ELF-1 (cell line): ENCODE measurements at regions not wholly inside any gene's neighbourhood (a gene's known extent, or its start where the extent isn't known, plus 50 kb on each side); places are given as distances from the start of the nearest gene placed in this dataset.
A peak's percentile ranks its signal among the peaks of the same experiment; 100 is the strongest.

Source experiments
- DNase-seq: peaks from one replicate; pipeline ENCODE4 v3.0.0-alpha.2; 2016; ENCODE audit warnings: low read depth, low spot score

DNA sequence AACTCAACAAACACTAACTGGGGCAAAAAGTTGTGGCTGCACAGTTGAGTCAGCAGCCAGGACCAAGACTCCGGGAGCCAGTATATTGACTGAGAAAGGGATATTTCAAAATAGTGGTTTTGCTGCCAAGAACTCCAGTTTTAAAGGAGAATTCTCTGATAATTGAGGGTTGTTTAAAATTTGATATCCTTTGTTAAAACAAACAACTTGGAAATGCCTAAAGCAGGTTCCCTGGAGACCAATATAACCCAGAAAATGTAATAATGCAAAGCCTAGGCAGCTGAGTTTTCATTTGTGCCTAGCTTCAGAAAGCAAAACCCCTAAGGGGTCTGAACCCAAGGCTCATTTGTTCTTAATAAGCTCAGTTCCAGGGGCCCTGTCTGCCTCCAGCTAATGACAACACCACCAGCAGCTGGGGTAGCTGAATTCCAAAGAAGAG, 311.7 kb upstream of the CCDC196 start:
- DNase-seq, result peak; percentile 31

DNA sequence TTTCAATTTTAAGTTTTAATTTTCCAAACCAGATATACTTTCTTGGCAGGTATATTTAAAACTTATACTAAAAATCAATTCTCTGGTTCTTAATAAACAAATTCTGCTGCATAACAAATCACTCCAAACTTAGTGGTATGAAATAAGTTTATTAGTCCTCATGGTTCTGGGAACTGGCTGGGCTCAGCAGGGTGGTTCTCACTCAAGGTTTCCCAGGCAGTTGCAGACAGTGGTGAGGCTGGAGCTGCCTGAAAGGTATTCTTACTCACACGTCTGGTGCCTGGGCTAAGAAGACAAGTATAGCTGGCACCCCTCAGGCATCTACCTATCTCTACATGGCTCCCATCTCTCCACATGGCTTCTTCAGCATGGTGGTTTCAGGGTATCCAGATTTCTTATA, 308.2 kb upstream of the CCDC196 start:
- no peak for DNase-seq

DNA sequence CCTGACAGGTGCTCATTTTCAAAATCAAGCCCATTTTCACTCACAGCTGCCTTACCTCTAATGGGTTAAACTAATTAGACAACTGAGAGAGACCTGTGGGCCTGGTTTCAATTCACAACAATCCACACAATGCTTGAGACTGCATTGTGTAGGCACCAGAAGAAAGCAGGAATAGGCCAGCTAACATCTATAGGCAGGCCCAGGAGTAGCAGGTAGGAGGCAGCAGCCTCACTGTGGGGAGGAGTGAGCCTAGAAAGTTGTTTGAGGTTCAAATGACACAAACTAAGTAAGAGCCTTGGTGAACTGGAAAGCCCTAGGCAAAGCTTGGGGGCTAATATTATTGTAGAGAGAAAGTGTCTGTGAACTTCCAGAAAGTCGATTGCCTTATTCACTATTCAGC, 289.5 kb upstream of the CCDC196 start:
- DNase-seq, result no peak

GRCh38 chr14:66197276-66197675, 288.9 kb upstream of the CCDC196 start:
- no peak for DNase-seq

GRCh38 chr14:66206554-66206953, 279.6 kb upstream of the CCDC196 start:
- no peak for DNase-seq

DNA sequence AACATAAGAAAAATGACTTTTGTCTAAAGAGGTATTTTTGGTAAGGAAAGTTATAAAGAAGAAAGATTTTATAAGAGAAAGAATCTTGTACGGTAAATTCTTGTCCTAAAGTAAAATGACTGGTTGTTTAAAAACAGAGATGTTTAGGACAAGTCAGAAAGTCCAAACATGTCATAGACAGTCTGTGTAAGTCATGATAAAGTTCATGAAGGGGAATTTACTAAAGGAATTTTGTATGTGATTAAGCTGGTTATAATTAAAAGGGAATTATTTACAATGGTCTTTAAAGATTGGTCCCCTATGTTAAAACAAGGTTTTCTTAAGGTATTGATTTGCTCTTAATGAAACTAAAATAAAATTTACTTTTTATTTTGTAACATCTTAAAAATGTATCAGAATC, 269.4 kb upstream of the CCDC196 start:
- DNase-seq, result no peak

GRCh38 chr14:66219886-66220285, 266.3 kb upstream of the CCDC196 start:
- no peak for DNase-seq

DNA sequence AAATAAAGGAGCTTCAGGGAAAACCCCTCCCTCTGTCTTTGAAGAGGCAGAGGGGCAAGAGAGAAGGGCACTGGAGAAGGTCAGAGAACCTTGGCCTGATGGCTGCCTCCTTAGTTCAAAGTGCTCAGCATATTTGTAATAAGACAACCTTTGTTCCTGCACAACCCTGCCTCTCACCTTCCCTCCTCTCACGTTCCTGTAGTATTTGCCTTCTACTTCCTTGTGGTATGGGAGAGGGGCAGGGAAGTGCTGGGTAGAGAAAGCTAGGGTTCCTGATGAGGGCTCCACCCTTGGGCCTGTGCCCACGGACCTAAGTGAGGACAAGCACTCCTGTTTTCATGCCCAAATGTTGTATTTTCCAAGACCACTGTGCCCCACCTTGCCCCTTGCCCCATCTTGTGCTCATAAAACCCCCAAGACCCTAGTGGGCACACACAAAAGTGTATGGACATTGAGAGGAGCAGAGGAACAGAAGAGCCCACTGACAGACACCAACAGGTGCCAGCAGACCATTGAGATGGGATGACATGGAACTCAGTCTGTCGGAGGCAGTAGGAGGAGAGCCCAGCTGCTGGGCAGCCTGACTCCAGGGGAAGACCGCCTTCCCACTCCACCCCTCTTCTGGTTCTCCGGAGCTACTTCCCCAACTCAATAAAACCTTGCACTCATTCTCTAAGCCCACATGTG, 261.5 kb upstream of the CCDC196 start:
- no peak for DNase-seq

DNA sequence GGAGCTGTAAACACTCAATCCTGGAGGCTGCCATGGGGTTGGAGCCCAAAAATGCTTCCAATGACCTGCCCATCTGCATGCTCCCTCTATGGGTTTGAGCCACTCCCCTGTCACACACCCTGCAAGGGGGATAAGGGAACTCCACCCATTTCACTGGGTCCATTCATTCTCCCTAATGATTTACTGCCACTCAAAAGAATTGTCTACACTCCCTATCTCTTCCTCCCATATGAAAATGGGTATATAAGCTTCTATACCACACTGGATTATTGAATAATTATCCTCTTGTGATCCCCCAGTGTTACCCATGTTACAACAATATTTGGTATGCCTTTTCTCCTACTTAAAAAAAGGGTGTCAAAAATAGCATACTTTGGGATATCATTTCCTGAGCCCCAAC, 260.8 kb upstream of the CCDC196 start:
- no peak for DNase-seq

GRCh38 chr14:66228267-66228970, 257.8 kb upstream of the CCDC196 start:
- DNase-seq, result no peak

DNA sequence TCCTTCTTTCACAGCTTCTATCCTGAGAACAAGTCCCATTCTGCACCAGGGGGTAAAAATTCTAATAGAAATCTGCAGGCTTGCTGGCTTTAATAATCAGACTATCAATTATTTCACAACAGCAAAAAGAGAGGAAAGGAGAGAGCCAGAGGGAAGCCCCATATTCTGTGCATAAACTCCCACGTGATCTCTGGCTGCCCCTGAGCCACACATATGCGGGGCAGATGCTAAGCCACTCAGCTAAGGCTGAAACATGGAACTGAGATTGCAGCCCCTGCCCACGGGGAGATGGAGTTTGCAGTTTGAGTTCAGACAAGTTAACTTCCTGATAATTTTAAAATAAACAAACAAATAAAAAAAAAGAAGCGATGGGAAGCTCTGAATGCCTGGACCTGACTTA, 254.4 kb upstream of the CCDC196 start:
- no peak for DNase-seq

- DNase-seq, result no peak
These were observed 252.6 kb upstream of the CCDC196 start for GRCh38 chr14:66233591-66233990.

DNA sequence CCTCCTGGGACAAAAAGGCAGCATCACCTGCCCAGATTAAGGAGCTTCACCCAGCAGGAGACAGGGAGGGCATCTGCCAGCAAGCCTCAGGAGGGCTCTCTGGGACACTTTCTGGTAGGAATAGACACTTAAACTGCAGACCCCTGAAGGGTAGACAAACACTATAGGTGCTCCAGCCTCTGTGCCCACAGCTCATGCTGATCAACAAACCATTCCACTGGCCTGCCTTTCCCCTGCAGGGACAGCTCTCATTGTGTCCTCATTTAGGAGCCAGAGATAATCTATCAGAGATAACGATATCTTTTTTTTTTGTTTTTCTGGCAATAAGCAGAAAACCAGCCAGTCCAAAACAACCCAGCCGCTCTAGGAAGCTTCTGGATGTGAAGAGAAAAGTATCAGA, 251.8 kb upstream of the CCDC196 start:
- no peak for DNase-seq

DNA sequence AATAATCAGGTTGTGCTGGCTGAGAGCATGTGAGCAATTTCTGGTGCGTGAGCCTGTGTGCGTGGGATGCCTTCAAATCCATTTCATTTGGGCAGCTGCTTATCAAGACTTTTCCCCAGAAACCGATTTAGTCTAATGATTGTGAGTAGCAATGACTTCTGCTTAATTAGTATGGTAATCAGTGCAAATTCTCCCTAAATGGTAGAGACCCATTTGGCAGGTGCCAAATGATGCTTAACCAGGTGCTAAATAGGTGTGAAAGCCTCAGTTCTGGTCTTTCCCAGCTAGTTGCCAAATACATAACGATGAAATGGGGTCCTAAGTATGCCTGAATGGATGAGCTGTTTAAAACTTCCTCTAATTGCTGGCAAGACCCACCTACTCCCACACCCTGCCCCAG, 248.4 kb upstream of the CCDC196 start:
- no peak for DNase-seq

DNA sequence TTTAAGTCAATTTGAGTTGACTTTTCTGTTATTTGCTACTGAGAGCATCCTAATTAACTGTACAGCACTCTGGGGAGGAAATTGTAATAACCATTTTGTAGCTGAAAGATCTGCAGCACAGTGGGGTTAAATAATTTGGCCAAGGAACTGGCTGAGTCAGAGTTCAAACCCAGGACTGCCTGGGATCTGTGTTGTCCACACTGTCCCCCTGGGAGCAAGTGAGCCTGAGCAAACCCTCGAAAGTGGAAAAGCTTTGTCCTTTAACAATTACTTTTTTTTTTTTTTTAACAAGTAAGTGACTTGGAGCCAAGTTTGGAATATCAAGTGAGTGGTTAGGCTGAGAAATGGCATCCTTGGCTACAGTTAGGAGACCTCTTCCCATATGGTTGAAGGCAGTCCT, 247.2 kb upstream of the CCDC196 start:
- no peak for DNase-seq

DNA sequence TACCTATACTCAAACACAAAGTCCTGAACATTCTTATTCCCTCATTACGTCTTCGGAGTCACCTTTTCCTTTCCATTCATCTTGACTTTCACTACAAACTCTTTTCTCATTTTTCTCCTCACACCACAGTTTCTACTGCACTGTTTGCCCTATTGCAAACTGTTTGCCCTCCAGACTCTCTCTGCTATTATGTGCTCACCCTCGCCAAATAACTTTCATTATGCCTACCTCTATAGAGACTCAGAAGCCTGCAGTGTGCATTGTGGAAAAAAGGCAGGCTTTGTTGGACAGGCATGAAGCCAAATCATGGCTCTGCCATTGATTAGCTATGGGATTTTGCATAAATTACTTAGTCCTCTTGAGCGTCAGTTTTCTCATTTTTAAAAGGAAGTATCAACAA, 246.6 kb upstream of the CCDC196 start:
- no peak for DNase-seq

GRCh38 chr14:66240105-66240504, 246.1 kb upstream of the CCDC196 start:
- DNase-seq, result no peak

DNA sequence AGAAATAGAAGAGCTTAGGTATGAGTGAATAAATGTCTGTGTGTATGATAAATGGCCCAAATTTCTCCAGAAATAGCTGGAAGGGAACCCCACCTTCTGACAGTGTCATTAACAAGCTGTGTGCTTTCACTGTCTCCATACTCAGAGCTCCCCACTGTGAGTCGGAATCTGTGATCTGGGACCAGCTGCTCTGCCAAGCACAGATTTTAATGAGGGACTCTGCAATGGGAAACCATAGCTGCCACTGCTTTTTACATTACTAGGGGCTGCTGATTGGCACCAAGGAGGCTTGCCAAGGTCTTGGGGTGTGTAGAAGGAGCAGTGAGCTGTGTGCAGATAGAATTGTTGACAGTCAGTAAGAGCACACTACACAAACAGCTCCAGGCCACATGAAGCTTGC, 244.2 kb upstream of the CCDC196 start:
- DNase-seq, result no peak

GRCh38 chr14:66244834-66245233, 241.3 kb upstream of the CCDC196 start:
- DNase-seq, result no peak

DNA sequence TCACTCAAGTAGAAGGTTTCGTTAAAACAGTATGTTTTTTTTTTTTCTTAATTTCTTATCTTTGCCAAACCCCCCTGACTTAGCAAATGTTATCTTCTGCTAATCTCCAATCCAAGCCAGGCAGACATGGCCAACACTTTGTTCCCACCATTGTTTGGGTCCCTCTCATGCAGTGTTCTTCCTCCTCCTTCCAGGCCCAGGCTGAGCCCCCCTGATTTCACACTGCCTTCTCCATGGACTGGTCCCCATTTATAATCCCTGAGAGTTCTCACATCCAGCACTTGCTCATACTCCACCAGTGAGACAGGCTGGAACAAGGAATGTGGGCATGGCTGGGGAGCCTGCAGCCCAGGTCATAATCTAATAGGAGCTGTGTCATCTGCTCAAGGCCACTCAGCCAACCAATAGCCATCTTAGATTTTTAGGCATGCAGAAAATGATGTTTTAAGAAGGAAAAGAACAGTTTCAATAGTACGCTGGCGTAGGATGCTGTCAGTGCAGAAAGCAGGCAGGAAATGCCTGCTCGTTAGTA, 238.4 kb upstream of the CCDC196 start:
- no peak for DNase-seq

DNA sequence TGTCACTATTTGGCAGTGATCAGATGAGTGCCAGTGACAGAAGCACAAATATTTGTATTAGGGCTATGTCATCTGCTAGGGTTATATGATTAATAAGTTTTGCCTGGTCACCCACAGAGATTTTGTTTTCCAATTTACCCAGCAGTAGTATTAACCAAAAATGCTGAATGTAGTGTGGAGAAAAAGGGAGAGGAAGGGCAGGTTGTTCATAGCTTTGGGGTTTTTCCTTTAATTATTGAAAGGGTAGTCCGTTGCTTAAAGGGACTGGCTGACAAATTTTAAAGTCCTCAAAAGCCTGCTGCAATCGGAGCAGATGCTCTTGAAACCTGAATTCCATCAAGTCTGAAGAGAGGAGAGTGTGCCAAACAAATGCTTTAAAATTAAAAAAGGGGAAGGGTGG, 237.9 kb upstream of the CCDC196 start:
- no peak for DNase-seq

DNA sequence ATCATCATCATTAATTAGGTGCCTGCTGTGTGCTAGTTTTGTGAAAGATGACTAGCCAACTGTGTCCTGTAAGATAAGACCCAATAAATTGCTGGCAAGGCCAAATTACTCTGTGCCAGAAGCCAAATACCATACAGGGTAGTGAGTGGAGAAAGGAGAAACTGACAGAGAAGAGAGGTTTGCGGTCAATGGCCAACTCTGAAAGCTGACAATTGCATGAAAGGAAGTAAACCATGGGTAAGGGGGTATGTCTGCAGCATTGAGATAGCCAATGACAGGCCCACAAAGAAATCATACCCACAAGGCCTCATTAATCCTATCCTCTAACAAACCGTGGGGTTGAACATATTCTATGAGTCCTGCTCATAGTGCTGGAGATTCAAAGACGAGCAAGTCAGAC, 236.6 kb upstream of the CCDC196 start:
- no peak for DNase-seq

- no peak for DNase-seq
These were observed 232.1 kb upstream of the CCDC196 start for GRCh38 chr14:66254038-66254437.
